ENCODE measurements at regions not wholly inside any gene's neighbourhood (a gene's known extent, or its start where the extent isn't known, plus 50 kb on each side); places are given as distances from the start of the nearest gene placed in this dataset.

GRCh38 chr17:73924909-73925186, 278.6 kb upstream of the RPL38 start:
- CTCF ChIA-PET, result no interaction called here
- POLR2A ChIA-PET, result no interaction called here
- Mint-ChIP-seq H3K9me3 (ENCODE audit: unreplicated experiment) (peaks cover 7% of the 10 kb centered on the region), H3K27me3 (ENCODE audit: insufficient read depth, unreplicated experiment) (peaks cover 79% of the 10 kb centered on the region), H3K27ac (ENCODE audit: low read depth, unreplicated experiment) (no peak overlapping the region), H3K4me1 (ENCODE audit: insufficient read depth, unreplicated experiment) (no peaks in the 10 kb centered on the region), H3K4me3 (ENCODE audit: unreplicated experiment) (no peak overlapping the region), H3K36me3 (ENCODE audit: insufficient read depth, unreplicated experiment) (no peaks in the 10 kb centered on the region)
- no TSS peak for BruUV-seq (replicated peaks)
- intact Hi-C loops (cut with micrococcal nuclease), result no loop called here
- TF ChIP-seq, protein P1, sequence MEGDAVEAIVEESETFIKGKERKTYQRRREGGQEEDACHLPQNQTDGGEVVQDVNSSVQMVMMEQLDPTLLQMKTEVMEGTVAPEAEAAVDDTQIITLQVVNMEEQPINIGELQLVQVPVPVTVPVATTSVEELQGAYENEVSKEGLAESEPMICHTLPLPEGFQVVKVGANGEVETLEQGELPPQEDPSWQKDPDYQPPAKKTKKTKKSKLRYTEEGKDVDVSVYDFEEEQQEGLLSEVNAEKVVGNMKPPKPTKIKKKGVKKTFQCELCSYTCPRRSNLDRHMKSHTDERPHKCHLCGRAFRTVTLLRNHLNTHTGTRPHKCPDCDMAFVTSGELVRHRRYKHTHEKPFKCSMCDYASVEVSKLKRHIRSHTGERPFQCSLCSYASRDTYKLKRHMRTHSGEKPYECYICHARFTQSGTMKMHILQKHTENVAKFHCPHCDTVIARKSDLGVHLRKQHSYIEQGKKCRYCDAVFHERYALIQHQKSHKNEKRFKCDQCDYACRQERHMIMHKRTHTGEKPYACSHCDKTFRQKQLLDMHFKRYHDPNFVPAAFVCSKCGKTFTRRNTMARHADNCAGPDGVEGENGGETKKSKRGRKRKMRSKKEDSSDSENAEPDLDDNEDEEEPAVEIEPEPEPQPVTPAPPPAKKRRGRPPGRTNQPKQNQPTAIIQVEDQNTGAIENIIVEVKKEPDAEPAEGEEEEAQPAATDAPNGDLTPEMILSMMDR (IDR thresholded peaks at IDR 0.05; ENCODE audit: unreplicated experiment), result no peak
- DNase-seq (ENCODE audit: unreplicated experiment), result no peak

GRCh38 chr17:73929860-73930430, 273.5 kb upstream of the RPL38 start:
- BruUV-seq (replicated peaks), result no TSS peak
- H3K4me1 Mint-ChIP-seq (ENCODE audit: insufficient read depth, unreplicated experiment), result no peaks in the 10 kb centered on the region
- H3K27ac Mint-ChIP-seq (ENCODE audit: low read depth, unreplicated experiment), result no peak overlapping the region
- ChIA-PET POLR2A (no interaction called here), CTCF (interaction anchor here (0.7 kb wide), 1 partner anchor 67 kb away, joined by 3 read pairs; no protein-coding TSS in a partner anchor)
- peaks cover 7% of the 10 kb centered on the region for H3K9me3 Mint-ChIP-seq (ENCODE audit: unreplicated experiment)
- DNase-seq (ENCODE audit: unreplicated experiment), result no peak
- H3K4me3 Mint-ChIP-seq (ENCODE audit: unreplicated experiment), result no peak overlapping the region
- TF ChIP-seq, protein P1 (IDR thresholded peaks at IDR 0.05; ENCODE audit: unreplicated experiment), result no peak
- H3K36me3 Mint-ChIP-seq (ENCODE audit: insufficient read depth, unreplicated experiment), result no peaks in the 10 kb centered on the region
- peaks cover 75% of the 10 kb centered on the region for H3K27me3 Mint-ChIP-seq (ENCODE audit: insufficient read depth, unreplicated experiment)
- intact Hi-C loops (cut with micrococcal nuclease), result no loop called here

GRCh38 chr17:73932216-73932749, 271.2 kb upstream of the RPL38 start:
- no TSS peak for BruUV-seq (replicated peaks)
- H3K4me3 Mint-ChIP-seq (ENCODE audit: unreplicated experiment), result no peak overlapping the region
- TF ChIP-seq, protein P1 (IDR thresholded peaks at IDR 0.05; ENCODE audit: unreplicated experiment), result no peak
- peaks cover 7% of the 10 kb centered on the region for H3K9me3 Mint-ChIP-seq (ENCODE audit: unreplicated experiment)
- H3K27ac Mint-ChIP-seq (ENCODE audit: low read depth, unreplicated experiment), result no peak overlapping the region
- no peaks in the 10 kb centered on the region for H3K36me3 Mint-ChIP-seq (ENCODE audit: insufficient read depth, unreplicated experiment)
- no peaks in the 10 kb centered on the region for H3K4me1 Mint-ChIP-seq (ENCODE audit: insufficient read depth, unreplicated experiment)
- ChIA-PET CTCF (interaction anchor here (0.6 kb wide), 2 partner anchors 64 to 190 kb away, joined by 3 to 4 read pairs; no protein-coding TSS in a partner anchor), POLR2A (no interaction called here)
- peaks cover 61% of the 10 kb centered on the region for H3K27me3 Mint-ChIP-seq (ENCODE audit: insufficient read depth, unreplicated experiment)
- DNase-seq (ENCODE audit: unreplicated experiment), result no peak
- intact Hi-C loops (cut with micrococcal nuclease), result no loop called here

- no peak for DNase-seq (ENCODE audit: unreplicated experiment)
- BruUV-seq (replicated peaks), result no TSS peak
- intact Hi-C loops (cut with micrococcal nuclease), result no loop called here
- Mint-ChIP-seq H3K4me3 (ENCODE audit: unreplicated experiment) (no peak overlapping the region), H3K27me3 (ENCODE audit: insufficient read depth, unreplicated experiment) (peaks cover 61% of the 10 kb centered on the region), H3K4me1 (ENCODE audit: insufficient read depth, unreplicated experiment) (no peaks in the 10 kb centered on the region), H3K27ac (ENCODE audit: low read depth, unreplicated experiment) (no peak overlapping the region), H3K36me3 (ENCODE audit: insufficient read depth, unreplicated experiment) (no peaks in the 10 kb centered on the region), H3K9me3 (ENCODE audit: unreplicated experiment) (peaks cover 3% of the 10 kb centered on the region)
- ChIA-PET CTCF (interaction anchor here (1.2 kb wide), 1 partner anchor 15 kb away, joined by 3 read pairs; no protein-coding TSS in a partner anchor), POLR2A (interaction anchor here (1.4 kb wide), 1 partner anchor 8 kb away, joined by 3 read pairs; no protein-coding TSS in a partner anchor)
- TF ChIP-seq, protein P1 (IDR thresholded peaks at IDR 0.05; ENCODE audit: unreplicated experiment), result no peak
Observed at GRCh38 chr17:73933164-73933766, 270.2 kb upstream of the RPL38 start.
